Mesenchymal stem cell (in vitro differentiated cells and primary cell): ENCODE measurements at regions not wholly inside any gene's neighbourhood (a gene's known extent, or its start where the extent isn't known, plus 50 kb on each side); places are given as distances from the start of the nearest gene placed in this dataset.

Source experiments
- DNase-seq: peaks from one replicate; pipeline ENCODE4 v3.0.0-alpha.2; 2013
- H2AFZ ChIP-seq: one replicate; pipeline ENCODE4 v1.6.1; 2013; ENCODE audit warnings: low read depth, mild to moderate bottlenecking, control low read depth, inconsistent platforms, low read length, moderate library complexity
- H2AK5ac ChIP-seq: 2 replicates; pipeline ENCODE4 v1.6.1; 2013; ENCODE audit warnings: low read length, moderate library complexity, mild to moderate bottlenecking, inconsistent platforms; ENCODE audit not compliant: severe bottlenecking
- H2BK120ac ChIP-seq: one replicate; pipeline ENCODE4 v1.6.1; 2013; ENCODE audit warnings: low read depth, mild to moderate bottlenecking, inconsistent platforms, low read length, moderate library complexity
- H2BK12ac ChIP-seq, 2 experiments: one replicate each; pipeline ENCODE4 v1.6.1; 2013; ENCODE audit warnings: inconsistent platforms in 2 of 2, low read length in 2 of 2, mild to moderate bottlenecking in 2 of 2, moderate library complexity in 2 of 2, control low read depth in 1 of 2
- H2BK15ac ChIP-seq: one replicate; pipeline ENCODE4 v1.6.1; 2013; ENCODE audit warnings: mild to moderate bottlenecking, low read depth, inconsistent platforms; ENCODE audit not compliant: poor library complexity, severe bottlenecking
- H2BK5ac ChIP-seq: 2 replicates; pipeline ENCODE4 v1.6.1; 2013; ENCODE audit warnings: low read depth, mild to moderate bottlenecking, low read length, control low read depth, inconsistent platforms; ENCODE audit not compliant: poor library complexity, severe bottlenecking
- H3K14ac ChIP-seq, 2 experiments: one replicate each; pipeline ENCODE4 v1.6.1; 2013; ENCODE audit warnings: inconsistent platforms in 2 of 2, low read length in 2 of 2, control low read depth in 1 of 2, mild to moderate bottlenecking in 1 of 2, moderate library complexity in 1 of 2
- H3K18ac ChIP-seq, 2 experiments: one replicate each; pipeline ENCODE4 v1.6.1; 2013; ENCODE audit warnings: inconsistent platforms in 2 of 2, low read length in 2 of 2, control low read depth in 1 of 2, low read depth in 1 of 2, mild to moderate bottlenecking in 1 of 2
- H3K23ac ChIP-seq, 2 experiments: one replicate each; pipeline ENCODE4 v1.6.1; 2013; ENCODE audit warnings: inconsistent platforms in 2 of 2, low read length in 2 of 2, mild to moderate bottlenecking in 2 of 2, moderate library complexity in 2 of 2, control low read depth in 1 of 2
- H3K27ac ChIP-seq: 2 replicates; pipeline ENCODE4 v1.5.1; 2013; ENCODE audit warnings: mild to moderate bottlenecking, moderate library complexity, low read length, control low read depth, inconsistent platforms; ENCODE audit not compliant: poor library complexity, severe bottlenecking
- H3K27me3 ChIP-seq, 2 experiments: 2 replicates each; pipeline versions ENCODE4 v1.6.1 to v1.7.0; 2013; ENCODE audit warnings: low read length in 2 of 2, mild to moderate bottlenecking in 2 of 2, moderate library complexity in 2 of 2, control low read depth in 1 of 2, inconsistent platforms in 1 of 2; ENCODE audit not compliant: control insufficient read depth in 1 of 2, insufficient read depth in 1 of 2
- H3K36me3 ChIP-seq, 2 experiments: 2 replicates each; pipeline versions ENCODE4 v1.6.1 to v1.7.0; 2013; ENCODE audit warnings: low read length in 2 of 2, control low read depth in 1 of 2, inconsistent platforms in 1 of 2, low read depth in 1 of 2, mild to moderate bottlenecking in 1 of 2; ENCODE audit not compliant: insufficient read depth in 2 of 2, control insufficient read depth in 1 of 2
- H3K4ac ChIP-seq, 2 experiments: one replicate each; pipeline ENCODE4 v1.6.1; 2013; ENCODE audit warnings: inconsistent platforms in 2 of 2, low read length in 2 of 2, mild to moderate bottlenecking in 2 of 2, moderate library complexity in 2 of 2, control low read depth in 1 of 2, low read depth in 1 of 2
- H3K4me1 ChIP-seq: 2 replicates; pipeline ENCODE4 v1.6.1; 2013; ENCODE audit warnings: low read depth, low read length, control low read depth; ENCODE audit not compliant: control insufficient read depth, insufficient read depth
- H3K4me2 ChIP-seq: 2 replicates; pipeline ENCODE4 v1.6.1; 2013; ENCODE audit warnings: low read length, mild to moderate bottlenecking, inconsistent platforms; ENCODE audit not compliant: poor library complexity, severe bottlenecking
- H3K4me3 ChIP-seq, 2 experiments: 2 replicates each; pipeline versions ENCODE4 v1.5.1 to v1.7.0; 2013; ENCODE audit warnings: low read length in 2 of 2, mild to moderate bottlenecking in 2 of 2, control low read depth in 1 of 2, low read depth in 1 of 2; ENCODE audit not compliant: insufficient read depth in 1 of 2
- H3K79me1 ChIP-seq: replicated peaks from 2 replicates; pipeline ENCODE4 v1.6.1; 2013; ENCODE audit warnings: mild to moderate bottlenecking, control low read depth, low read length, inconsistent platforms; ENCODE audit not compliant: poor library complexity, severe bottlenecking
- H3K9ac ChIP-seq: 2 replicates; pipeline ENCODE4 v1.7.0; 2013; ENCODE audit warnings: mild to moderate bottlenecking, low read length, moderate library complexity
- H3K9me3 ChIP-seq: 2 replicates; pipeline ENCODE4 v1.7.0; 2013; ENCODE audit warnings: mild to moderate bottlenecking, low read length; ENCODE audit not compliant: control insufficient read depth
- H4K8ac ChIP-seq: one replicate; pipeline ENCODE4 v1.6.1; 2013; ENCODE audit warnings: inconsistent platforms, mild to moderate bottlenecking, low read length, moderate library complexity
- H4K91ac ChIP-seq: one replicate; pipeline ENCODE4 v1.6.1; 2013; ENCODE audit warnings: mild to moderate bottlenecking, low read length, inconsistent platforms
- WGBS: methylation state at CpG from one replicate; pipeline ENCODE4 v1.1.7; 2013; ENCODE audit warnings: mixed read lengths; 5-methylcytosine and 5-hydroxymethylcytosine counted together

- no peak overlapping the region for H2AK5ac ChIP-seq
- no peaks in the 10 kb centered on the region for H3K9me3 ChIP-seq
- H3K27me3 ChIP-seq = no peaks in the 10 kb centered on the region
- H2AFZ ChIP-seq = no peak overlapping the region
- no peak overlapping the region for H3K4ac ChIP-seq
- no peak for DNase-seq
- no peak overlapping the region for H3K18ac ChIP-seq
- no peak overlapping the region for H4K8ac ChIP-seq
- H3K4me1 ChIP-seq = peaks cover 4% of the 10 kb centered on the region
- no peaks in the 10 kb centered on the region for H3K36me3 ChIP-seq
- WGBS = 100% methylated on average over 1 of the region's 1 CpG
- no peaks in the 10 kb centered on the region for H3K79me1 ChIP-seq
- H3K4me2 ChIP-seq = no peak overlapping the region
- peak overlapping the region; percentile 69 for H3K27ac ChIP-seq
- H3K9ac ChIP-seq = no peak overlapping the region
- no peak overlapping the region for H3K23ac ChIP-seq
- H3K4me3 ChIP-seq = no peak overlapping the region
- H2BK120ac ChIP-seq = no peak overlapping the region
- H2BK5ac ChIP-seq = no peak overlapping the region
- H4K91ac ChIP-seq = no peak overlapping the region
- H3K14ac ChIP-seq = no peak overlapping the region
- H2BK15ac ChIP-seq = no peak overlapping the region
- no peak overlapping the region for H2BK12ac ChIP-seq
These were observed 210.1 kb upstream of the EEA1 start for GRCh38 chr12:93139028-93139665.

GRCh38 chr12:93140325-93140724, 211.2 kb upstream of the EEA1 start:
- H3K27me3 ChIP-seq = no peaks in the 10 kb centered on the region
- H2BK5ac ChIP-seq = no peak overlapping the region
- no peak overlapping the region for H3K18ac ChIP-seq
- no peaks in the 10 kb centered on the region for H3K79me1 ChIP-seq
- H3K36me3 ChIP-seq = no peaks in the 10 kb centered on the region
- no peak overlapping the region for H3K4me3 ChIP-seq
- H3K27ac ChIP-seq = no peak overlapping the region
- H2AK5ac ChIP-seq = peak overlapping the region; percentile 9
- H2BK15ac ChIP-seq = no peak overlapping the region
- no peak overlapping the region for H3K4me2 ChIP-seq
- H3K4ac ChIP-seq = no peak overlapping the region
- no peak overlapping the region for H2BK12ac ChIP-seq
- DNase-seq = no peak
- H4K91ac ChIP-seq = no peak overlapping the region
- no peak overlapping the region for H3K23ac ChIP-seq
- no peak overlapping the region for H2BK120ac ChIP-seq
- H3K9me3 ChIP-seq = no peaks in the 10 kb centered on the region
- H2AFZ ChIP-seq = no peak overlapping the region
- no peak overlapping the region for H3K14ac ChIP-seq
- WGBS = no CpG with 5 or more reads among the region's 1 CpG
- H4K8ac ChIP-seq = no peak overlapping the region
- no peak overlapping the region for H3K9ac ChIP-seq
- peaks cover 4% of the 10 kb centered on the region for H3K4me1 ChIP-seq

- Histone ChIP-seq H3K4ac (no peak overlapping the region), H2AK5ac (no peak overlapping the region), H3K4me2 (no peak overlapping the region), H2BK12ac (no peak overlapping the region), H3K4me3 (no peak overlapping the region), H3K14ac (no peak overlapping the region), H3K36me3 (no peaks in the 10 kb centered on the region), H3K27me3 (no peaks in the 10 kb centered on the region), H2AFZ (no peak overlapping the region), H3K27ac (no peak overlapping the region), H3K79me1 (no peaks in the 10 kb centered on the region), H3K4me1 (peaks cover 4% of the 10 kb centered on the region), H4K91ac (no peak overlapping the region), H3K18ac (no peak overlapping the region), H2BK5ac (no peak overlapping the region), H3K9ac (no peak overlapping the region), H4K8ac (no peak overlapping the region), H3K23ac (no peak overlapping the region), H3K9me3 (no peaks in the 10 kb centered on the region), H2BK120ac (no peak overlapping the region), H2BK15ac (no peak overlapping the region)
- DNase-seq = no peak
- WGBS = 100% methylated on average over 6 of the region's 6 CpGs
These were observed 211.7 kb upstream of the EEA1 start for GRCh38 chr12:93140801-93141200.

DNA sequence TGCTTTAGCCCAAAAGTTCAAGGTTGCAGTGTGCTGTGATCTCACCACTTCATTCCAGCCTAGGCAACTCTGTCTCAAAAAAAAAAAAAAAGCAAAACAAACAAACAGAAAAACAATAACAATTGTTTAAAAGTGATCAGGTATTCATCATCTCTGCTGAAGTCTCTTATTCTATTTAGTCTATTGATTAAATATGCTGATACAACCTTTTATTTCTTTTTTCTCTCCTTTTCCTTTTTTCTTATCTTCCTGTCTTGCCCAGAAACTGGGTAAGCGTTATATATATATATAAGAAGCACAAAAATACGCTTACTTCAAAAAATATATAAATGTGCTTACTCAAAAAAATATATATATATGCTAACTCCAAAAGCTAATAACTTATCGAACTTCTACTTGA, 213.8 kb upstream of the EEA1 start:
- no peaks in the 10 kb centered on the region for H3K36me3 ChIP-seq
- H2BK120ac ChIP-seq = no peak overlapping the region
- H3K4me2 ChIP-seq = no peak overlapping the region
- H2AFZ ChIP-seq = no peak overlapping the region
- H3K79me1 ChIP-seq = no peaks in the 10 kb centered on the region
- no peak overlapping the region for H3K9ac ChIP-seq
- no peak overlapping the region for H2BK12ac ChIP-seq
- no peak overlapping the region for H2BK5ac ChIP-seq
- H3K27me3 ChIP-seq = no peaks in the 10 kb centered on the region
- H3K4me3 ChIP-seq = no peak overlapping the region
- no peak overlapping the region for H2AK5ac ChIP-seq
- no peak overlapping the region for H3K14ac ChIP-seq
- H2BK15ac ChIP-seq = no peak overlapping the region
- no peak overlapping the region for H3K27ac ChIP-seq
- H4K8ac ChIP-seq = no peak overlapping the region
- H3K18ac ChIP-seq = no peak overlapping the region
- no peak overlapping the region for H3K23ac ChIP-seq
- WGBS = 94% methylated on average over 1 of the region's 3 CpGs
- peaks cover 4% of the 10 kb centered on the region for H3K4me1 ChIP-seq
- H3K9me3 ChIP-seq = no peaks in the 10 kb centered on the region
- H3K4ac ChIP-seq = no peak overlapping the region
- H4K91ac ChIP-seq = no peak overlapping the region
- DNase-seq = no peak
